Prostate gland (tissue), 2 donors: ENCODE measurements at regions not wholly inside any gene's neighbourhood (a gene's known extent, or its start where the extent isn't known, plus 50 kb on each side); places are given as distances from the start of the nearest gene placed in this dataset.

ENCODE experiments used
- CTCF ChIP-seq, 4 experiments: fragments of 200-600 bp in 2 of 4; fragments of 450-650 bp in 2 of 4; sonication (generic) in 2 of 4; IDR thresholded peaks; 1 replicate in 3 of 4; 2 replicates in 1 of 4; pipeline ENCODE4 v1.5.1; 2016 to 2019; ENCODE audit warnings: antibody characterized with exemption in 4 of 4, mild to moderate bottlenecking in 2 of 4, moderate library complexity in 2 of 4
- POLR2A ChIP-seq: fragments of 450-650 bp; IDR thresholded peaks from one replicate; pipeline ENCODE4 v1.6.1; 2016; ENCODE audit warnings: antibody characterized with exemption, mild to moderate bottlenecking
- POLR2AphosphoS5 ChIP-seq: sonication (generic); formaldehyde crosslinking; IDR thresholded peaks from one replicate; pipeline ENCODE4 v1.6.1; 2017; ENCODE audit warnings: antibody characterized with exemption

DNA sequence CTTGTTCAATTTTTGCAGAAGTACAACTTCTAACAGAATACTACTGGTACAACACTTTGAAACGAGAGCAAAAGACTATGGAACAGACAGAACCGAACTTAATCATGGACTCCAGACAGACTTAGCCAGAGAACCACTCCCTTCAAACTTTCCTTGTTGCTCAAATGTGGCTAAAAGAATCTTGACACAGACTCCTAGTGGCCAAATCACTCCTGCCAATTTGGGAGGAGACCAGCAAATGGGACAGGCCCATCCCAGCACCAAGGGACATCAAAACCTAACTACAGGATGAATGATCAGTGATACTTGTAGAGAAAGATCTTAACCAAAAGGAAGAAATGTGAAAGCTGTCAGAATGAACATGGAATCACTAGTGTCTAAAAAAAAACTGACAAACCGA is 154.0 kb downstream of the MATN1 start:
- TF ChIP-seq POLR2AphosphoS5 (no peak), CTCF (IDR thresholded peaks at IDR 0.05) (no peak), POLR2A (no peak)
